GM21529 (cell line): ENCODE measurements at regions not wholly inside any gene's neighbourhood (a gene's known extent, or its start where the extent isn't known, plus 50 kb on each side); places are given as distances from the start of the nearest gene placed in this dataset.
A peak's percentile ranks its signal among the peaks of the same experiment; 100 is the strongest.
"Not testable (repeated sequence)": the region's sequence is repeated elsewhere in the genome, so short reads cannot be mapped to it uniquely, and the experiment has no call there.

Experiments used
- ATAC-seq: cut with Tn5 transposase; IDR thresholded peaks from one replicate; pipeline ENCODE4 v1.9.1; 2021; ENCODE audit not compliant: unreplicated experiment

- no peak for ATAC-seq
These were observed 174.7 kb downstream of the MAP2K4 start for GRCh38 chr17:12195418-12195817.

- no peak for ATAC-seq
These were observed 180.7 kb downstream of the MAP2K4 start for GRCh38 chr17:12201294-12201880.

GRCh38 chr17:12209632-12210191 lies 189.0 kb downstream of the MAP2K4 start:
- no peak for ATAC-seq

- ATAC-seq = not testable (repeated sequence)
These were observed 200.2 kb downstream of the MAP2K4 start for GRCh38 chr17:12220714-12221439.

GRCh38 chr17:12222392-12222791 lies 201.7 kb downstream of the MAP2K4 start:
- no peak for ATAC-seq

- ATAC-seq = no peak
These were observed 206.9 kb downstream of the MAP2K4 start for GRCh38 chr17:12227547-12227946.

- ATAC-seq = no peak
These were observed 208.7 kb downstream of the MAP2K4 start for GRCh38 chr17:12229335-12229734.

- no peak for ATAC-seq
These were observed 210.0 kb downstream of the MAP2K4 start for GRCh38 chr17:12230481-12231354.

- no peak for ATAC-seq
These were observed 210.6 kb downstream of the MAP2K4 start for GRCh38 chr17:12231355-12231682.

- not testable (repeated sequence) for ATAC-seq
These were observed 218.3 kb downstream of the MAP2K4 start for GRCh38 chr17:12239021-12239420.

- ATAC-seq = no peak
These were observed 221.8 kb downstream of the MAP2K4 start for GRCh38 chr17:12242345-12242954.

GRCh38 chr17:12247761-12248160 lies 227.1 kb downstream of the MAP2K4 start:
- ATAC-seq = no peak

- peak; percentile 86 for ATAC-seq
These were observed 230.3 kb downstream of the MAP2K4 start for GRCh38 chr17:12250973-12251372.

- ATAC-seq = no peak
These were observed 231.8 kb downstream of the MAP2K4 start for GRCh38 chr17:12252462-12252861.

GRCh38 chr17:12254460-12254859 lies 233.8 kb downstream of the MAP2K4 start:
- ATAC-seq = no peak

GRCh38 chr17:12256380-12256995 lies 235.8 kb downstream of the MAP2K4 start:
- ATAC-seq = no peak

- ATAC-seq = no peak
These were observed 236.5 kb downstream of the MAP2K4 start for GRCh38 chr17:12257176-12257575.

- ATAC-seq = no peak
These were observed 240.7 kb downstream of the MAP2K4 start for GRCh38 chr17:12261354-12261753.

- no peak for ATAC-seq
These were observed 249.1 kb downstream of the MAP2K4 start for GRCh38 chr17:12269751-12270150.

- no peak for ATAC-seq
These were observed 257.1 kb downstream of the MAP2K4 start for GRCh38 chr17:12277827-12278226.

- ATAC-seq = no peak
These were observed 261.4 kb downstream of the MAP2K4 start for GRCh38 chr17:12282056-12282455.
